GM19468 (cell line): ENCODE measurements at regions not wholly inside any gene's neighbourhood (a gene's known extent, or its start where the extent isn't known, plus 50 kb on each side); places are given as distances from the start of the nearest gene placed in this dataset.
"Not testable (repeated sequence)": the region's sequence is repeated elsewhere in the genome, so short reads cannot be mapped to it uniquely, and the experiment has no call there.

ENCODE experiments used
- ATAC-seq: cut with Tn5 transposase; IDR thresholded peaks from one replicate; pipeline ENCODE4 v1.9.1; 2021; ENCODE audit warnings: mild to moderate bottlenecking, moderate library complexity, moderate number of reproducible peaks; ENCODE audit not compliant: unreplicated experiment; ENCODE audit errors: extremely low read depth

GRCh38 chr6:125639466-125640020, 109.9 kb upstream of the HEY2 start:
- no peak for ATAC-seq

GRCh38 chr6:125640441-125641150, 108.8 kb upstream of the HEY2 start:
- no peak for ATAC-seq

- ATAC-seq: not testable (repeated sequence)
These were observed 105.3 kb upstream of the HEY2 start for GRCh38 chr6:125643967-125644661.

- no peak for ATAC-seq
These were observed 102.0 kb upstream of the HEY2 start for GRCh38 chr6:125647391-125647790.

GRCh38 chr6:125653752-125654151, 95.7 kb upstream of the HEY2 start:
- not testable (repeated sequence) for ATAC-seq

- ATAC-seq: no peak
These were observed 93.9 kb upstream of the HEY2 start for GRCh38 chr6:125655511-125655910.

GRCh38 chr6:125656287-125656870, 93.1 kb upstream of the HEY2 start:
- ATAC-seq: no peak

- ATAC-seq: no peak
These were observed 91.3 kb upstream of the HEY2 start for GRCh38 chr6:125658136-125658535.

- ATAC-seq: no peak
These were observed 90.5 kb upstream of the HEY2 start for GRCh38 chr6:125658759-125659431.

- ATAC-seq: no peak
These were observed 89.5 kb upstream of the HEY2 start for GRCh38 chr6:125659887-125660286.

GRCh38 chr6:125662296-125662695, 87.1 kb upstream of the HEY2 start:
- no peak for ATAC-seq

GRCh38 chr6:125665295-125665814, 84.1 kb upstream of the HEY2 start:
- no peak for ATAC-seq

- no peak for ATAC-seq
These were observed 82.1 kb upstream of the HEY2 start for GRCh38 chr6:125667326-125667725.

- ATAC-seq: no peak
These were observed 81.4 kb upstream of the HEY2 start for GRCh38 chr6:125668071-125668470.

- no peak for ATAC-seq
These were observed 78.9 kb upstream of the HEY2 start for GRCh38 chr6:125670568-125670967.

- no peak for ATAC-seq
These were observed 78.1 kb upstream of the HEY2 start for GRCh38 chr6:125671323-125671722.

GRCh38 chr6:125674230-125674629, 75.2 kb upstream of the HEY2 start:
- ATAC-seq: no peak

GRCh38 chr6:125678601-125679000, 70.8 kb upstream of the HEY2 start:
- ATAC-seq: no peak

GRCh38 chr6:125679128-125679527, 70.3 kb upstream of the HEY2 start:
- ATAC-seq: no peak

GRCh38 chr6:125679651-125680050, 69.8 kb upstream of the HEY2 start:
- no peak for ATAC-seq
